SH-SY5Y (cell line): ENCODE measurements at regions not wholly inside any gene's neighbourhood (a gene's known extent, or its start where the extent isn't known, plus 50 kb on each side); places are given as distances from the start of the nearest gene placed in this dataset.

Source experiments
- GATA2 ChIP-seq: IDR thresholded peaks from 2 replicates; pipeline ENCODE4 v1.6.1; 2011; ENCODE audit warnings: mild to moderate bottlenecking, low read depth, low read length
- GATA3 ChIP-seq: IDR thresholded peaks from 2 replicates; pipeline ENCODE4 v1.6.1; 2011; ENCODE audit warnings: low read depth, mild to moderate bottlenecking, low read length, moderate library complexity

DNA sequence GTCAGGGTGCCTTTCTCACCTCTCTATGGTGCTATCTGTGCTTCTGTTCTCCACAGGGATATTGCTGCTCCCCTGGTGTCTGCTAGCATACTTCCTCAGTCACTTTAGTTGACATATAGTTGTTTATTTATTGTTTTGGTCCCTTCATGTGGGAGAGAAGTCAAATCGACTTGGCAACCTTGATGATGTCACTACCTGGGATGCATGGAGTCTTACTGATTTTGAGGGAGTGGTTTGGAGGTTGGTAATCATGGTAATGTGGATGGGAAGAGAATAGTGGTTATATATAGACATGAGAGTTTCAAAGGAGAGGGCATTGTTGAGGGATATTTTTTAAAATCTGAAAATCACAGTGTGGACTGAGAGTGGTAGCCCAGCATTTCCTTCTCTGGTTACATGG lies 73.6 kb upstream of the FBXO33 start:
- no peak for TF ChIP-seq GATA2
- no peak for TF ChIP-seq GATA3
